Astrocyte of the hippocampus (primary cell): ENCODE measurements at regions not wholly inside any gene's neighbourhood (a gene's known extent, or its start where the extent isn't known, plus 50 kb on each side); places are given as distances from the start of the nearest gene placed in this dataset.
"Not testable (repeated sequence)": the region's sequence is repeated elsewhere in the genome, so short reads cannot be mapped to it uniquely, and the experiment has no call there.

Source experiments
- DNase-seq: peaks from one replicate; pipeline ENCODE4 v3.0.0; 2011; ENCODE audit warnings: low read depth, low spot score

GRCh38 chr7:83882551-83882950 lies 233.6 kb upstream of the SEMA3E start:
- peak; percentile 32 for DNase-seq

GRCh38 chr7:83879063-83879462 lies 230.1 kb upstream of the SEMA3E start:
- no peak for DNase-seq

DNA sequence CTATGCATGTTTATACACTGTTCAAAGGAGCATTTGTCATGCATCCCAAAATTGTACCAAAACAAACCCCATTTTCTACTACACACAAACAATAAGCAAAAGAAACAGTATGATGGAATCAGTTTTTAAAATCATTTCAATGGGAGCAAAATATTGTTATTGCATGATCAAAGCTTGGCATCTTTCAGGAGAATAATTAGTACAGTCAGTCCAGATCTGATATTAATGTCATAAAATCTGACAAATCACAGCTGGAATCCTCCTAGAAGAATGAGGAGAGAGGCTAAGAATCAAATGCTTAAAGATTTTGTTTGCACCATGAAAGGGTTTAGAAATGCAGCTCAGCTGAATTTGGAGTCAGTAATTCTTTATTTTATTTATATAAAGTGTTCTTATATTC lies 229.7 kb upstream of the SEMA3E start:
- no peak for DNase-seq

- peak; percentile 46 for DNase-seq
Observed at GRCh38 chr7:83876593-83876992, 227.7 kb upstream of the SEMA3E start.

- DNase-seq, result no peak
Observed at GRCh38 chr7:83873459-83873858, 224.5 kb upstream of the SEMA3E start.

GRCh38 chr7:83872501-83872900 lies 223.6 kb upstream of the SEMA3E start:
- no peak for DNase-seq

DNA sequence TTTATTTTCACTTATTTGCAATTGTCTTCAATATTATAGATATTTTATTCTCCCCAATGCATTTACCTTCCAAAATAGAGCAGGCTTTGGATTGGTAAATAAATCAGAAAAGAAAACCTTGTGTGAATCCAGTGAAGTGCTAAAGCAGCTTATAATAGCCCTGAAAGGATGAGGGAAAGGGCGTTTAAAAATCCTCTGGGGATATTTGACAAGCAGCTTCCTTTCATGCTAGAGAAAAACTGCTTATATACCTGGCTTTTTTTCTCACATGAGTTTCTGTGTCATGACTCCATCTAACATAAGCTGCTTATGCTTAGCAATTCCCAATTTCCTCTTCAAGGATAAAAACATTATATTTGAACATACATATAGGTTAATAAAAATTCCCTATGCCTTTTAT lies 221.6 kb upstream of the SEMA3E start:
- no peak for DNase-seq

- no peak for DNase-seq
Observed at GRCh38 chr7:83866582-83866981, 217.6 kb upstream of the SEMA3E start.

GRCh38 chr7:83864551-83864950 lies 215.6 kb upstream of the SEMA3E start:
- no peak for DNase-seq

DNA sequence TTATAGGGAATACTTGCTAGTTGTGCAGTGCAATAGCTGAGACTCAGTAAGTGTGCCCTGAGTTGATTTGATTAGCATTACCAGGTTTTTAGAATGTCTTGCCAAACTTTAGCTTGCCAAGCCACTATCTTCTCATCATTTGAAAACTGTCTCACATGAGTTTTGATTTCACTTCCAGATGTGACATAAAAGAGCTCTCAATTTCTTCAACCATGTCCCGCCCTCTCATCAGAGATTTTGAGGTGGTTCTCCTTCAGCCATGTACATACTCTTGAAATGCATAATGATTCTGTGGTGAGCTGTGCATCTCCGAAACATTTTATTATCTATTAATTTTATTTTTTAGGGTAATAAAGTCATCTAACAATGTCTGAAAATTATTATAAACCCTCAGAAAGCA lies 215.0 kb upstream of the SEMA3E start:
- no peak for DNase-seq

DNA sequence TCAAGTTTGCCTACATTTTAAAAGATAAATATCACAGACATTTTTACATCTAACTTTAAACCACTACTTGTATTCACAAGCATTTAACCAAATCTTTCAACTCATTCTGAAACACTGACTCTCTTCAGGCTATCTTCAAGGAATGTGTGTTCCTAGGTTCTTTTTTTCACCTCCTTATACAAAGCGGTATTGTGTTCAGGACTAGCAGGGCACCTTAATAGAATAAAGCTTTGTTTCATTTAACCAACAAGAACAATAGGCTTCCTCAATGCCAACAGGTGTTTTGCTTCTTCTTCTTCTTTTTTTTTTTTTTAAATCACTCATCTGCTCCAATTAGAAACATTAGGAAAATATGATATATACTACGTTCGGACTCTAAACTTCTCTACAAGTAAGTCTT lies 212.9 kb upstream of the SEMA3E start:
- no peak for DNase-seq

DNA sequence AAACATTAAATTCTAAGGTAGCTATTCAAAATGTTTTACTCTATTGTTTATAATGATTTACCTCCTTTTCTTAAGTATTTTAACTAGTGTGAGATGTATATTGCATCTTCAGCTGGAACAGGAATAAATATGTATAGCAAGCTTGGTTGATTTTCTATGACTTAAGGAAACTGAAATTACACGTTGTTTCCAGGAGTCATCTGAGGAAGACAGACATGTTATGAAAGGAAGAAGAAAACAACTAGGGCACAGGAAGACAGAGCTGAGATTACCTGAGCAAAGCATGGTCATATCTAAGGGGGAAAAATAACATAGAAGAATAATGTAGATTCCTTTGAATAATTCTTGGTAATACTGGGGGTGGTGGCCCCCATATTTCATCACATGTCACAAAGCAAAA lies 210.9 kb upstream of the SEMA3E start:
- DNase-seq, result no peak

GRCh38 chr7:83857691-83858090 lies 208.8 kb upstream of the SEMA3E start:
- no peak for DNase-seq

- DNase-seq, result no peak
Observed at GRCh38 chr7:83856094-83856493, 207.2 kb upstream of the SEMA3E start.

DNA sequence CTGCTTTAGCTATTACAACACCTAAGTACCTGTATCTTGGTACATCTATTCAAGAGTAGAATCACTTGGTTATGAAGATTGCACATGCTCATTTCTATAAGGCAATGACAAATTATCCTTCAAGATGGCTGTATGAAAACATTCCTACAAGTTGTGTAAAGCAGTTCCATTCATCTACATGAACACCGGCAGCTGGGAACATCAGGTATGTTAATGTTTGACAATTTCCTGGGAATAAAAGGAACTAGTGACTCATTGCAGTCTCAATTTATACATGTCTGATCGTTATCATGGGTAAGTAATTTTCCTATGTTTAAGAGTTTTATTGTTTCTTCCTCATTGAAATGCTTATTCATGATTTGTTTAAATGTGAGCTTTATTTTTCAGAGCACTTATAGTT lies 203.2 kb upstream of the SEMA3E start:
- no peak for DNase-seq

DNA sequence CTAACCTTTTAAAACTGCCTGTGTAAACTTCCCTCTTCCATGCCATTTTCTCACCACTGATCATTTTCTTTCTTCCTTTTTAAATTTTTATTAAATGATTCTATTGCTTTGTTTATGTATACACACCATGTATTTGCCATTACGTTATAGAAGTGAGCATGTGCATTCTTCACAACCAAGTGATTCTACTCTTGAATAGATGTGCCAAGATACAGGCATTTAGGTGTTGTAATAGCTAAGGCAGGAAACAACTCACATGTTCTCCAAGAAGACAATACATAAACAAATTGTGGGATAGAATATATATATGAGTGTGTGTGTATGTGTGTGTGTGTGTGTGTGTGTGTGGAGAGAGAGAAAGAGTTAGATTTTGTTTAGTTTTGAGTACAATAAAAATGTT lies 202.6 kb upstream of the SEMA3E start:
- DNase-seq, result no peak

DNA sequence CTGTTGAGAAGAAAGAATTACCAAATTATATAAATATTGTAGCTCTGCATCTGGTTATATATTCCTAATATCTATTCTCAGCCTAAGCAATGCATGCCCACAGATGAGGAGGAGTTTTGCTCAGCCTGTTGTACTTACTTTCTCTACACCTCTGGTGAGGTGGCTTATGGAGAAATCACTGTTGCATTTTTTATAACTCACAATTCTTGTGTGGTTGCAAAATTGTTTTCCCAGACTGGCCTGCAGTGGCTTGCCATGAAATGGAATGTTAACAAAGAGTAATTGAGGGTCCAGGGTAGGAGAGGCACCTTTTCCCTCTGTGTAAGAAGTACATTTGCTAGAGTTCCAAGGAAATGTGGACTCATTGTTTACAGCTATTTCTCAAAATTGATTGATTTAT lies 202.0 kb upstream of the SEMA3E start:
- DNase-seq, result no peak

DNA sequence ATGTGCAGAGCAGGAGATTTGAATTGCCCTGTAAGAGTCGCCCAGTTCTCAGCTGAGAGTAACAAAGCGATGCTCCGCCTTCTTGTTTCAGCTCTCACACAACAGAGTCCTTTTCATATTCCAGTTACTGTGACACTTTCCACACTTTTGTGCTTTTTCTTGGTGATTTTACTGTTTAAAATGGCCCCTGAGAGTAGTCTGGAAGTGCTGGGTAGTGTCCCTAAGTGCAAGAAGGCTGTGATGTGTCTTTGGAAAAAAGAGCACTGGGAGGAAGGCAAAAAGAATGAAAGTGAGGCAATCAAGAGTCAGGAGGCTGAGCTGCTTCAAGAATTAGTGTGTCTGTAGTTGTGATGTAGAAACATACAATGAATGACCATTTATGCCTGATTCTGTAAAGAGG lies 201.2 kb upstream of the SEMA3E start:
- DNase-seq, result no peak

DNA sequence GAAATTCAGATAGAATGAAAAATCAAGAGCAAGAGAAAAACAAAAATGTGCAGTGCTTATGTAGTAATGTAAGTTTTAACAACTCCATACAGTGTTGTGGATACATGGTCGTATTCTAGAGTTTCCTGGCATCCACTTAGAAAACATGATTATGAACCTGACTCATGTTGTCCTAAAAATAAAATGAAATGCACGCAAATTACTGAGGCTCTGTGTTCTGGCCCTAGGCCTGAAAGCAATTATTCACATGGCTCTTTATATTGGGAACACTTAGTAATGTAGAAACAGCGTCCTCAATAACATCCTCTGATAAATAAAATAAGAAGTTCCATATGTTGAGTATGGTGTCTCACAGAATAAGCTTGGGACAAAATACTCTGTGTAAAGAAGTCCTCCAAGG lies 200.2 kb upstream of the SEMA3E start:
- DNase-seq, result peak; percentile 11

- no peak for DNase-seq
Observed at GRCh38 chr7:83842894-83843293, 194.0 kb upstream of the SEMA3E start.

GRCh38 chr7:83837683-83838082 lies 188.7 kb upstream of the SEMA3E start:
- no peak for DNase-seq

DNA sequence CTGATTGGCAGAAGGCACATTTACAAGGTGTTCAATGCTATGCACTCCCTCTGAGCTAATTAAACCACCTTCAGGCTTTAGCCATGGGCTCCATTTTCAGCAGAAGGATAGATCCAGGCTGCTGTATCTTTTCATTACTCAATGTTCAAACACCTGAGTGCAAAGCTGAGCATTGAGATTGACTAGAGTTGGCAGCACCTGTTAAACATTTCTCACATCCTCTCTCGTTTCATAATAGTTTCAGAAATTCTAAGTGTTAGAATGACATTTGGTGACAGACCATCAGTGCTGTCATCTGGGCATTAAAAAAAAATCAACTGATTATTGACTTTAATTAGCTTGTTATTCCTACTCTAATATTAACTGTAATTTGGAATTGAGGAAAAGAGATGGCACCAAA lies 187.1 kb upstream of the SEMA3E start:
- no peak for DNase-seq

GRCh38 chr7:83835424-83835823 lies 186.5 kb upstream of the SEMA3E start:
- peak; percentile 14 for DNase-seq

- DNase-seq, result not testable (repeated sequence)
Observed at GRCh38 chr7:83833721-83834120, 184.8 kb upstream of the SEMA3E start.

DNA sequence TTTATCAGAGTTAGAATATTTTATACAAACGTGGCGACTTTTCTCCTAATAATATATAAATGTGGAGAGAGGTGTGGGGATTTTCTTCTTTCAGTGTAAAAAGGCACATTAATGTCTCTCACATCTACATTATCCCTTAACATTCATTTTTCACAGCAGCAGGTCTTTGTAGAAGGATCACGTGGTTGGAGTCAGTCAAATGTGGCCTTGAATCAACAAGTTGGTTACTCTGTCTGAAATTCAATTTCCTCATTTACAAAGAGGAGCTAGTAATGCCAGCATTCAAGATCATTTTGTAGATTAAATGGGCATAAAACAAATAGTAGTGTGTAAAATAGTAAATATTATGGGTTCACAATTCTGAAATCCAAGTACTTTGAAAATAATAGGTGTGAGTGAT lies 183.1 kb upstream of the SEMA3E start:
- no peak for DNase-seq
